Ishikawa (cell line): ENCODE measurements at regions not wholly inside any gene's neighbourhood (a gene's known extent, or its start where the extent isn't known, plus 50 kb on each side); places are given as distances from the start of the nearest gene placed in this dataset.
A peak's percentile ranks its signal among the peaks of the same experiment; 100 is the strongest.

ENCODE experiments used
- MAX ChIP-seq: IDR thresholded peaks from 2 replicates; pipeline ENCODE4 v1.6.1; 2012
- ZBTB7A ChIP-seq: IDR thresholded peaks from 2 replicates; pipeline ENCODE4 v1.6.1; 2012; ENCODE audit warnings: low read depth

GRCh38 chr2:129857200-129857599 is 122.3 kb upstream of the RAB6C start:
- peak; percentile 48; the same call in 1 of the 2 replicates for TF ChIP-seq MAX
- no peak for TF ChIP-seq ZBTB7A
